ENCODE measurements at regions not wholly inside any gene's neighbourhood (a gene's known extent, or its start where the extent isn't known, plus 50 kb on each side); places are given as distances from the start of the nearest gene placed in this dataset.

GRCh38 chr13:33349986-33350826 lies 64.7 kb upstream of the STARD13 start:
- Histone ChIP-seq H3K27ac (ENCODE audit: low read length) (no peak overlapping the region), H3K36me3 (ENCODE audit: control insufficient read depth in 2 of 2, extremely low read depth in 1 of 2, insufficient read depth in 1 of 2, low read length in 1 of 2) (no peaks in the 10 kb centered on the region), H3K4me1 (ENCODE audit: control insufficient read depth in 1 of 2, extremely low read depth in 1 of 2, insufficient read depth in 2 of 2, low read length in 2 of 2) (no peaks in the 10 kb centered on the region), H3K4me3 (ENCODE audit: control insufficient read depth in 1 of 2, extremely low read depth in 1 of 2, low read length in 1 of 2) (no peak overlapping the region), H3K27me3 (replicated peaks in 1 of 2; ENCODE audit: control insufficient read depth in 2 of 2, extremely low read depth in 1 of 2, insufficient read depth in 2 of 2, low read length in 1 of 2) (peaks cover 0 to 19% of the 10 kb centered on the region in 2 experiments), H3K9me3 (no peaks in the 10 kb centered on the region)
- no peak for ATAC-seq (replicated peaks in 1 of 4)
- Mint-ChIP-seq H3K9me3 (no peaks in the 10 kb centered on the region), H3K4me1 (peaks cover 0 to 8% (median 4%) of the 10 kb centered on the region in 3 donors), H3K27me3 (peaks cover 33 to 54% of the 10 kb centered on the region in 2 donors), H3K27ac (no peak overlapping the region), H3K36me3 (no peaks in the 10 kb centered on the region), H3K4me3 (peak overlapping the region in 1 of 3 donors; percentile 46)
- CTCF ChIA-PET: interaction anchor here in 1 of 2 donors (0.6 kb wide), 1 partner anchor 20 kb away, joined by 5 read pairs; no protein-coding TSS in a partner anchor
- no peak for DNase-seq
- WGBS (ENCODE audit: insufficient coverage): 10% methylated on average over 82 of the region's 84 CpGs
- POLR2A ChIA-PET: no interaction called here

- Mint-ChIP-seq H3K4me3 (no peak overlapping the region), H3K36me3 (no peaks in the 10 kb centered on the region), H3K27me3 (peaks cover 41 to 53% of the 10 kb centered on the region in 2 donors), H3K27ac (no peak overlapping the region), H3K4me1 (peaks cover 0 to 8% (median 4%) of the 10 kb centered on the region in 3 donors), H3K9me3 (no peaks in the 10 kb centered on the region)
- CTCF ChIA-PET: no interaction called here
- H3K27ac ChIP-seq (ENCODE audit: low read length): no peak overlapping the region
- POLR2A ChIA-PET: no interaction called here
- H3K36me3 ChIP-seq (ENCODE audit: control insufficient read depth in 2 of 2, extremely low read depth in 1 of 2, insufficient read depth in 1 of 2, low read length in 1 of 2): no peaks in the 10 kb centered on the region
- peaks cover 0 to 19% of the 10 kb centered on the region in 2 experiments for H3K27me3 ChIP-seq (replicated peaks in 1 of 2; ENCODE audit: control insufficient read depth in 2 of 2, extremely low read depth in 1 of 2, insufficient read depth in 2 of 2, low read length in 1 of 2)
- ATAC-seq (replicated peaks in 1 of 4) (no peak), DNase-seq (no peak)
- no CpG with 5 or more reads among the region's 2 CpGs for WGBS (ENCODE audit: insufficient coverage)
- H3K9me3 ChIP-seq: no peaks in the 10 kb centered on the region
- no peaks in the 10 kb centered on the region for H3K4me1 ChIP-seq (ENCODE audit: control insufficient read depth in 1 of 2, extremely low read depth in 1 of 2, insufficient read depth in 2 of 2, low read length in 2 of 2)
- no peak overlapping the region for H3K4me3 ChIP-seq (ENCODE audit: control insufficient read depth in 1 of 2, extremely low read depth in 1 of 2, low read length in 1 of 2)
These were observed 65.8 kb upstream of the STARD13 start for GRCh38 chr13:33351319-33351718.

GRCh38 chr13:33352041-33352440 lies 66.5 kb upstream of the STARD13 start:
- ChIA-PET CTCF (no interaction called here), POLR2A (no interaction called here)
- DNase-seq (no peak), ATAC-seq (replicated peaks in 1 of 4) (no peak)
- H3K27ac ChIP-seq (ENCODE audit: low read length): no peak overlapping the region
- H3K36me3 ChIP-seq (ENCODE audit: control insufficient read depth in 2 of 2, extremely low read depth in 1 of 2, insufficient read depth in 1 of 2, low read length in 1 of 2): no peaks in the 10 kb centered on the region
- no CpG with 5 or more reads among the region's 5 CpGs for WGBS (ENCODE audit: insufficient coverage)
- no peaks in the 10 kb centered on the region for H3K4me1 ChIP-seq (ENCODE audit: control insufficient read depth in 1 of 2, extremely low read depth in 1 of 2, insufficient read depth in 2 of 2, low read length in 2 of 2)
- H3K4me3 Mint-ChIP-seq: no peak overlapping the region
- no peaks in the 10 kb centered on the region for H3K9me3 Mint-ChIP-seq
- H3K27me3 Mint-ChIP-seq: peaks cover 48 to 53% of the 10 kb centered on the region in 2 donors
- H3K27ac Mint-ChIP-seq: no peak overlapping the region
- H3K4me3 ChIP-seq (ENCODE audit: control insufficient read depth in 1 of 2, extremely low read depth in 1 of 2, low read length in 1 of 2): no peak overlapping the region
- H3K4me1 Mint-ChIP-seq: peaks cover 0 to 8% (median 4%) of the 10 kb centered on the region in 3 donors
- H3K9me3 ChIP-seq: no peaks in the 10 kb centered on the region
- H3K27me3 ChIP-seq (replicated peaks in 1 of 2; ENCODE audit: control insufficient read depth in 2 of 2, extremely low read depth in 1 of 2, insufficient read depth in 2 of 2, low read length in 1 of 2): peaks cover 0 to 19% of the 10 kb centered on the region in 2 experiments
- H3K36me3 Mint-ChIP-seq: no peaks in the 10 kb centered on the region

GRCh38 chr13:33352526-33352925 lies 67.0 kb upstream of the STARD13 start:
- CTCF ChIA-PET: no interaction called here
- H3K4me3 Mint-ChIP-seq: no peak overlapping the region
- ATAC-seq (replicated peaks in 1 of 4) (no peak), DNase-seq (no peak)
- peaks cover 0 to 19% of the 10 kb centered on the region in 2 experiments for H3K27me3 ChIP-seq (replicated peaks in 1 of 2; ENCODE audit: control insufficient read depth in 2 of 2, extremely low read depth in 1 of 2, insufficient read depth in 2 of 2, low read length in 1 of 2)
- 48% methylated on average over 4 of the region's 5 CpGs for WGBS (ENCODE audit: insufficient coverage)
- POLR2A ChIA-PET: no interaction called here
- no peaks in the 10 kb centered on the region for H3K9me3 Mint-ChIP-seq
- H3K36me3 ChIP-seq (ENCODE audit: control insufficient read depth in 2 of 2, extremely low read depth in 1 of 2, insufficient read depth in 1 of 2, low read length in 1 of 2): no peaks in the 10 kb centered on the region
- no peaks in the 10 kb centered on the region for H3K36me3 Mint-ChIP-seq
- no peak overlapping the region for H3K27ac Mint-ChIP-seq
- H3K27ac ChIP-seq (ENCODE audit: low read length): no peak overlapping the region
- peaks cover 50 to 53% of the 10 kb centered on the region in 2 donors for H3K27me3 Mint-ChIP-seq
- no peaks in the 10 kb centered on the region for H3K4me1 ChIP-seq (ENCODE audit: control insufficient read depth in 1 of 2, extremely low read depth in 1 of 2, insufficient read depth in 2 of 2, low read length in 2 of 2)
- no peak overlapping the region for H3K4me3 ChIP-seq (ENCODE audit: control insufficient read depth in 1 of 2, extremely low read depth in 1 of 2, low read length in 1 of 2)
- H3K9me3 ChIP-seq: no peaks in the 10 kb centered on the region
- peaks cover 0 to 8% (median 4%) of the 10 kb centered on the region in 3 donors for H3K4me1 Mint-ChIP-seq

GRCh38 chr13:33353210-33353609 lies 67.7 kb upstream of the STARD13 start:
- peak in 1 of 35 experiments; percentile 20 for DNase-seq
- no peaks in the 10 kb centered on the region for H3K36me3 ChIP-seq (ENCODE audit: control insufficient read depth in 2 of 2, extremely low read depth in 1 of 2, insufficient read depth in 1 of 2, low read length in 1 of 2)
- H3K4me3 Mint-ChIP-seq: no peak overlapping the region
- ATAC-seq (replicated peaks in 1 of 4): no peak
- H3K36me3 Mint-ChIP-seq: no peaks in the 10 kb centered on the region
- no peak overlapping the region for H3K27ac ChIP-seq (ENCODE audit: low read length)
- H3K27ac Mint-ChIP-seq: no peak overlapping the region
- H3K9me3 Mint-ChIP-seq: no peaks in the 10 kb centered on the region
- ChIA-PET POLR2A (no interaction called here), CTCF (no interaction called here)
- 18% methylated on average over 2 of the region's 4 CpGs for WGBS (ENCODE audit: insufficient coverage)
- H3K4me3 ChIP-seq (ENCODE audit: control insufficient read depth in 1 of 2, extremely low read depth in 1 of 2, low read length in 1 of 2): no peak overlapping the region
- H3K27me3 ChIP-seq (replicated peaks in 1 of 2; ENCODE audit: control insufficient read depth in 2 of 2, extremely low read depth in 1 of 2, insufficient read depth in 2 of 2, low read length in 1 of 2): peaks cover 0 to 19% of the 10 kb centered on the region in 2 experiments
- H3K9me3 ChIP-seq: no peaks in the 10 kb centered on the region
- peaks cover 45 to 52% of the 10 kb centered on the region in 2 donors for H3K27me3 Mint-ChIP-seq
- H3K4me1 ChIP-seq (ENCODE audit: control insufficient read depth in 1 of 2, extremely low read depth in 1 of 2, insufficient read depth in 2 of 2, low read length in 2 of 2): no peaks in the 10 kb centered on the region
- peaks cover 0 to 8% (median 4%) of the 10 kb centered on the region in 3 donors for H3K4me1 Mint-ChIP-seq

- POLR2A ChIA-PET: no interaction called here
- peaks cover 0 to 19% of the 10 kb centered on the region in 2 experiments for H3K27me3 ChIP-seq (replicated peaks in 1 of 2; ENCODE audit: control insufficient read depth in 2 of 2, extremely low read depth in 1 of 2, insufficient read depth in 2 of 2, low read length in 1 of 2)
- DNase-seq: no peak
- Mint-ChIP-seq H3K9me3 (no peaks in the 10 kb centered on the region), H3K4me1 (peaks cover 0 to 8% (median 4%) of the 10 kb centered on the region in 3 donors), H3K27me3 (peaks cover 42 to 49% of the 10 kb centered on the region in 2 donors), H3K36me3 (no peaks in the 10 kb centered on the region), H3K27ac (no peak overlapping the region), H3K4me3 (no peak overlapping the region)
- no peaks in the 10 kb centered on the region for H3K36me3 ChIP-seq (ENCODE audit: control insufficient read depth in 2 of 2, extremely low read depth in 1 of 2, insufficient read depth in 1 of 2, low read length in 1 of 2)
- H3K27ac ChIP-seq (ENCODE audit: low read length): no peak overlapping the region
- CTCF ChIA-PET: no interaction called here
- no peaks in the 10 kb centered on the region for H3K4me1 ChIP-seq (ENCODE audit: control insufficient read depth in 1 of 2, extremely low read depth in 1 of 2, insufficient read depth in 2 of 2, low read length in 2 of 2)
- H3K9me3 ChIP-seq: no peaks in the 10 kb centered on the region
- H3K4me3 ChIP-seq (ENCODE audit: control insufficient read depth in 1 of 2, extremely low read depth in 1 of 2, low read length in 1 of 2): no peak overlapping the region
- ATAC-seq (replicated peaks in 1 of 4): no peak
- no CpG with 5 or more reads among the region's 4 CpGs for WGBS (ENCODE audit: insufficient coverage)
These were observed 68.1 kb upstream of the STARD13 start for GRCh38 chr13:33353646-33354045.

All from T-cell (primary cell).